HG03457 (cell line): ENCODE measurements at regions not wholly inside any gene's neighbourhood (a gene's known extent, or its start where the extent isn't known, plus 50 kb on each side); places are given as distances from the start of the nearest gene placed in this dataset.

Source experiments
- ATAC-seq: cut with Tn5 transposase; IDR thresholded peaks from one replicate; pipeline ENCODE4 v1.9.1; 2021; ENCODE audit warnings: moderate number of reproducible peaks; ENCODE audit not compliant: unreplicated experiment

DNA sequence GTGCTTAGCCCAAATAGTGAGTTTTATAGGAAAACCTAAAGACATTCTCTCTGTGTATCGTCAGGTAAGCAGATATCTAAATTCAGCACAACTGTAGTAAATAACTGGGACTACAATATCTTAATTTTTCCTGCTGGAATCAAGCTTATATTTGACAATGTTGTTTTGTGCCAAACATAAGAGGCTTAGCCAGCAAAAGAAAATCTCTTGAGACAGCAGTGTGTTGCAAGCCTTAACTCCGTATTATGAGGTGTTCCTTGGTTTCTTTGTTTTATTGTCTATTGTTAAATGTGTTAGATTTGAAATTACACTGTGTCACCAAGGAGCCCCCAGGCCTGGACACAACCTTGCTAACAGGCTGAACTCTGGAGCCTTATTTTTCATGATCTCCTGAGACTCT lies 1570.6 kb upstream of the GOT2 start:
- no peak for ATAC-seq

DNA sequence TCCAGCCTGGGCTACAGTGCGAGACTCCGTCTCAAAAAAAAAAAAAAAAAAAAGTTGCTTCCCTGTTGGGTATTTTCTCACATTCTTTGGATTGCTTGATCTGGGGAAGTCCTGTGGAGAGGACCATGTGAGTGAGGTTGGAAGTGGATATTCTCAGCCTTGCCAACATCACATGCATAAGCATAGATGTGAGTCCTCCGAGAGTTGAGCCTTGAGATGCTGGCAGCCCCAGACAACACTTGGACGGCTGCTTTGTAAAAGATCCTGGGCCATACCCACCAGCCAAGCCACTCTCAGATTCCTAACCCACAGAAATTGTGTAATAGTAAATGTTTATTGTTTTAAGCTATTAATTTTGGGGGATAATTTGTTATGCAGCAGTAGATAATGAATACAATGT lies 1570.0 kb upstream of the GOT2 start:
- no peak for ATAC-seq

DNA sequence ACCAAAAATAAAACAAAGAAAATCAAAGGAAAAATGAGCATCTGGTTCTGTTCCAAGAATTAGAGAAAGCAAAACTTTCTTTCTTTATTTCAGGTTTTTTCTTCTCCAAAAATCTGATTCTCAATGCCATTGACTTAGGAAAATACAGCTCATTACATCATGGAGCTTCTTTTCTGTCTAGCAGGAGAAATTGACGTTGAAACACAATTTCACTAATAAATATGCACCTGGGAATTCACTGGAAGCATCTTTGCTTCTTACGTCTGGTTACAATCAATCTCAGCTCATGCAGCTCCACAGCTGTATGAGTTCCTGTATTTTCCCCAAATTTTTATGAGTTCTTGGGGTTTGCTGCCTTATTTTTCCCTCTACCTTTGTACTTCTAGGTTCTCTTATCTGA lies 1568.6 kb upstream of the GOT2 start:
- no peak for ATAC-seq

DNA sequence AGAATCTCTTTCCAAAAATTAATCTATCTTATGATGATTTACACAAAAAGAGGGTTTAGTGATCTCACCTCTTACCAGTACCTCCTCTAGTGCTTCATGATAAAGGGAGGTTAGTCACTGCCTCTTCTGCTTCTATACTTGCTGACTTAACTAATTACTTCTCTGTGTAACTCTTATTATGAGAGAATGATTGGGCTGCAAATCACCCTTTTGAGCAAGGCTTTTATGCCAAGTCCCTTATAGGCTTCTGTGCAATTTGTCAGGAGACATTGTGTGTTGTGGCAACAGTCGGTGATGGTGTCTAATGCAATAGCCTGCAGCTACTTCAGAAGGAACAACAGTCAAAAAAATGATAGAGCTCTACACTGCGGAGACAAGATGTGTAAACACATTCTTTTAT lies 1568.1 kb upstream of the GOT2 start:
- ATAC-seq: no peak

DNA sequence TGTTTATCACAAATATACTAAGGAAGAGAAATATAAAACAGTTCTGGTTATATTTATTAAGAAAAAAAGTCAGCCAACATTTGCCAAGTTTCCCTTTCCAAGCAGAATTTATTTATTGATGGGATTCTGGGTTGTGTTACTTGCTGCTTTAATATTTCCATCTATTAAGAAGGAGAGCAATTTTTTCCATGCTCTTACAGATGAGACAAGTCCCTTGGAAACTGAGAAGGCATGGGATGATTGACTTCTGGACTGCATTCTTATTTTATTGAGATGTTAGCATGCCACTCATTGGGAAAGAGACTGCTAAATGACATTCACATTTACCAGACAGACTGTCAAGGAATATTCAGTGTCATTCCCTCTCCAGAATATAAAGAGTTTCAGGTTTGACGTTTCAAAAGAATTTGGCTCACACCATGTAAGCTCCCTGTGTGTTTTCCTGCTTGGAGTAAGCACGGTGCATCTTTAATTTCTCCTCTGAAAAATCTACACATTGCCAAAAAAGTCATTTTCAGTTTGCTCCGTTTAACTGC lies 1565.2 kb upstream of the GOT2 start:
- ATAC-seq: no peak

DNA sequence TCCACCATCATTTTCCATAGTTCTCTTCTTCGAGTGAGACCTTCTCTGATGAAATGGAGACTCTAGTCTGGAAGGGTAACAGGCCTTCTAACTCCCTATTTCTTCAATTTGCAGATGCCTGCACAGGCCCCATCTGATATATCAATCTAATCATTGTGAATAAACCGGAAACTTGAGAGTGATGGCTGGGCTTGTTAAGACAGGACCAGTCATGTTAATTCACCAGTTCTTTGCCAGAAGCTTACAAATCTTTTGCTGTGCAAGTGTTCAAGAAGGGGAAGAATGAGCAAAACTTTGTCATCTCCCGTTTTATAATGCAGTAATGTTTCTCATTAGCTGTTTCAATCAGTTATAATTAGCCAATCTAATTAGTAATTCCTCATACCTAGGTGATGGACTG lies 1561.3 kb upstream of the GOT2 start:
- ATAC-seq: no peak

DNA sequence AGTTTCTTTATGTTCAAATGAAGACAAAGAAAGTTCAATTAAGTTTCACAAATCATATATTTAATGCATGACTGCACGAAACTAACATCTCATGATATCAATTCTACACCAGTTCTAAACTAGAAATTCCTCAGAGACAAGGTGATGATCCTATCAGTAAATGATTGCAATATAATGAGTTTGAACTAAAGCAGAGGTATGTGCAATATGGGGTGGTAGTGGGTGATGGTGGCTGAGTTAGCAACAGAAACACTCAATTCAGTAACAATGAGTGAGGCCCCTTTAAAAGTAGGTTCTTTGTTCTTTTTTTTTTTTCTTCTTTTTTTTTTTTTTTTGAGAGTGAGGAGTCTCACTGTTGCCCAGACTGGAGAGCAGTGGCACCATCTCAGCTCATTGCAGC lies 1551.7 kb upstream of the GOT2 start:
- ATAC-seq: no peak

DNA sequence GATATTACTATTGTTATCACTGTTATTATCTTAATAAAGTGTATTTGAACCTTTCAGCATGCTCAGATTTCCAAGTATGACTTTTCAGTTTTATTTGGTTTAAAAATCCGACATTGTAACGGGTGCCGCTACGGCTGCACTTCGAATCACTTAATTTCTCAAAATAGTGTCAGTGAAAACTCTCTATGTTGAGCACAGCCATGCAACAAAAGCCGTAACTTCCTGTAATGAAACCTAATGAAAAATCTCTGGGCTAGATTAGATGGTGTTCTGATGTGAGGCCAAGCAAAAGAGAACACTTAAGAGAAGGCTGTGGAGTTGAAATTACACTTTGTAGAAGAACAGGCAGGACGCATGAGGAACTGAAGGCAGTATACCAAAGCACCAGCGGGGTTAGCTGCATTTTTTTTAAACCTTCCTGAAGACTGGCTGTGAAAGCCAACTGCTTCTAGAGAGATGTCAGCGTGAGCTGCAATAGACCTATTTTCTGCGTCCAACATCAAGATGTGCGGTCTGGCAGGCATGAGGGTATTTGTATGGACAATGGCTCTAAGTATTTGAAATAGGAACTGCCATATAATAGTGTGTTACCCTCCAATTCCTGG lies 1545.0 kb upstream of the GOT2 start:
- no peak for ATAC-seq

DNA sequence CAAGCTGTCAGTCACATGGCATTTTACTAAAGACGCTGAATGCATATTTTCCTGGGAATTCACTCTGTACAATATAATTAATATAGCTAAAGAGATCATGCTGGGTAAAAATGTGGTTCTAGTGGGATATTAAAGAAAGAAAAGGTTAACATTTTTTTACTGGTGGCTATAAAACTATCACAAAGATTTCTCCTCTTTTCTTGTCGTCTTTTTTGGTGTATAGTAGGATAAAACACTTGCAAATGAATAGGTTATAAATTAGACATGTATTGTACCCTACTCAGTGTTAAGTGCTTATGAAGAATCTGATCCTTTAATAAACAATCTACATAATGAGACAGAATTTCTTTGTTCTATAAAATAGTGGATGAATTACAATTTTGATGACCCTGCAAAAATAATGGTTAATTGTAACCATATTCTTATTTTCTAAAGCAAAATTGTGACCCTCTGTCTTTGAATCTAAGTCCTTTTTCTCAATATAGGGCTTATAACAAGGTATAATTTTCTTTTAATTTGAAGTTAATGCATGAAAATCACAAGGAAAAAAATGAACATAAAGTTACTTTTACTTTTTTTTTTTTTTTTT lies 1540.4 kb upstream of the GOT2 start:
- no peak for ATAC-seq

DNA sequence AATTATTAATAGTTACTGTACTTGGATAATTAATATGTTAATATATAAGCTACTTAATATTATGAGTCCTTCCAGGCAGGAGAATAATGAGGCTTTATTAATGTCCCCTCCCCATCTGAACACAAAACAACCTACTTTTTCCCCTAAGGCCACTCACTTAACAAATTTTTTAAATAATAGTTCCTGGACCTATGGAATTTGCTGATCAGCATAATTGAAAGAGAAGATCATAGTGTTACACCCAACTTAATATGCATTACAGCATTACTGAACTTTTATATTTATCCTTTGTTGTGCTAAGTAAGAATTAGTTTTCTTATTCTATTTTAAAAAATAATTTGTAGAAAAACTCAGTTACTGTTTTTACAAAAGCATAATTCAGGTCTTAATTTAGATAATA lies 1537.7 kb upstream of the GOT2 start:
- no peak for ATAC-seq

DNA sequence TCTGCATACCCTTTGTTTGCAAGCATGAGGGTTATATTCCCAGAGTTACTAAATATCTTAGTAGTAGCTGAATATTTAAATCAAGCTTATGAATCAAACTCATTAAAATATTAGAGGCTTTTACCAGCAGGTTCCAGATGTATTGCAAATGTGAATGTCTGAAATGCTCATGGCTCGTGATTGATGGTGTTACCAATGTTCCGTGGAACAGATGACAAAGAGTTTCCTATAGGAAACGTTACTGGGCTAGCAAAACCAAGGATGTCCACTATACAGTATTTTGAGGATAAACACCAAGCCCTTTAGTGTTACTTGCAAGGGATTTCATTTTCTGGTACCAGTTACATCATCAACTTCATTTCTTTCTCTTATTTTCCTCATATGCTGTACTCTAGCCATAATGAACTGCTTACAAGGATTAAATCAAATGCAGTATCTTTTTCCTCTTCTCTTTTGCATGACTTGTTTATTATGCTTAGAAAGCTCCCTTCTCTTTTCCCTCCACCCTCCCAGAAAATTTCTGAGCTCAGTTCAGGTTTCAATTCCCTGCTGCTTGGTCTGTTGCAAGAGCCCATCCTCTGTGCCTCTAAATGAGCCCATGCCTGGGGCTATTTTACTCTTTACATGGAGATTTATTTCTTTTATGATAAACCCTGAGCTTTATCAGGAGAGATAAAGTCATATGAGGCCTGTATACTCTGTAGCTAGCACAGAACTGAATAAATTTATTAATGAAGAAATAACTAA lies 1537.1 kb upstream of the GOT2 start:
- ATAC-seq: no peak

DNA sequence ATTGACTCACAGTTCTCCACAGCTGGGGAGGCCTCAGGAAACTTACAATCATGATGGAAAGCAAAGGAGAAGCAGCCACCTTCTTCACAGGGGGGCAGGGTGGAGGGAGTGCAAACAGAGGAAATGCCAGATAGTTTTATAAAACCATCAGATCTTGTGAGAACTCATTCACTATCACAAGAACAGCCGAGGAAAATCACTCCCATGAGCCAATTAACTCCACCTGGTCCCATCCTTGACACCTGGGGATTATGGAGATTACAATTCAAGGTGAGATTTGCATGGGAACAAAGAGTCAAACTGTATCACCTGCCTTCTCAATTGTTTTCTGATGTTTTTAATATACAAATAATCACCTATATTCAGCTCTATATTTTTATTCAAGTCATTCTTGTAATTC lies 1527.3 kb upstream of the GOT2 start:
- ATAC-seq: no peak

DNA sequence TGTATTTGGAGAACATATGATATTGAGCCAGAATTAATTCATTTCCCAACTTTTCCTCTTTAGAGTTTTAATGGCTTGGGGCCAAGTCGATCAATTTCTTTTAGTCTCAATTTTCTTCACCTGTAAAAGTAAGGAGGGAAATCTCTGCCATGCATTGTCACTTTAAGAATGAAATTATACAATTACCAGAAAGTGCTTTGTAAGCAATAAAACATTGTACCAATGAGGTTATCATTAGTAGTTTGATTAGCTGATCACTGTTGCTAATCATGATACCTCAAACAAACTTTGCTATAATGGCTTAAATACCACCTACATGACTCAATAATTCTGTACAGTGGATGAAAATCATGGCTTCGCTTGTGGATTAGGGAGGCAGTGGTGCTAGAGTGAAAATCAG lies 1525.8 kb upstream of the GOT2 start:
- no peak for ATAC-seq

DNA sequence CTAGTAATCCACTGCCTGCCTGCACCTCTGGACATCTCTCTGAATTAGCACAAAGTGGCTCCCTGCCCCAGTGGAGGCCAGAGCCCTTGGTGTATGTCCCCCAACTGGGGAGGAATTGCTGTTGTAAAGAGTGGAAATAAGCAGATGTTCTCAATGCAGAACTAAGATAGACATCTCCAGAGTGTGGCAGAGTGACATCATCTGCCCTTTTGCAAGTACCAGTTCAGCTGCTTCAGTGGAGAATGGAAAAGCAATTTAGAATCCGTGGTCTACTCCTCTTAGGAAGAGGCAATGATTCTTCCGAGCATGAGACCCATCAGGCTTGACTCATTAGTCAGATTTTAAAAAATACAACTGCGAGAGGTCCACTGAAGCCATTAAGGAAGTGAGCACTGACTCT lies 1512.0 kb upstream of the GOT2 start:
- ATAC-seq: no peak

DNA sequence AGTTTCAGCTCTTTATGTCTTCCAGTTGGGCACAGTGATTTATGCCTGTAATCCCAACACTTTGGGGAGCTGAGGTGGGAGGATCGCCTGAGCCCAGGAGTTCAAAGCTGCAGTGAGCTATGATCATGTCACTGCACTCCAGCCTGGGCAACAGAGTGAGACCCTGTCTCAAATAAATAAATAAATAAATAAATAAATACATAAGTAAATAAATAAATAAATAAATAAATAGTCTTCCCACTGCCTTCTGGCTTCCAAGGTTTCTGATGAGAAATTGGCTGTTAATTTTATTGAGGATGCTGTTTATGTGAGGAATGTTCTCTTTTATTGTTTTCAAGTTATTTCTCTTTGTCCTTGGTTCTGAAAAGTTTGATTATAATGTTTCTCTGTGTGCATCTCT lies 1507.6 kb upstream of the GOT2 start:
- no peak for ATAC-seq

DNA sequence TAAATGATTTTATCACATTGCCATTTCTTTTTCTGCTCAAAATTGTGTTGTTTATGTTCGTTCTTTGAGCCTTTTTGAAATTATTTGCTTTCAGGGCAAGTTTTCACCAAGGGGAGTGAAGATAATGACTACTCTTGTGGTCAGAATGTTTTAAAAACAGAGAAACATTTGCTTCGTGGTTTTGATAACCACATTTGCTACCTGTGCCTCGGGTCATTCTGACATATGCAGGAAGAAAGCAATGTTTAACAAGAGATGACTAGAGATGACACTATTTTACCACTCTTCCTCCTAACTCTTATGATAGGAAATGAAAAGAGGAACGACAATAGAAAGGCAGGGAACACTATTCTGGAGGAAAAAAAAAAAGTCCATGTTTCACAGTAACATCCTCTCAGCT lies 1496.5 kb upstream of the GOT2 start:
- no peak for ATAC-seq

DNA sequence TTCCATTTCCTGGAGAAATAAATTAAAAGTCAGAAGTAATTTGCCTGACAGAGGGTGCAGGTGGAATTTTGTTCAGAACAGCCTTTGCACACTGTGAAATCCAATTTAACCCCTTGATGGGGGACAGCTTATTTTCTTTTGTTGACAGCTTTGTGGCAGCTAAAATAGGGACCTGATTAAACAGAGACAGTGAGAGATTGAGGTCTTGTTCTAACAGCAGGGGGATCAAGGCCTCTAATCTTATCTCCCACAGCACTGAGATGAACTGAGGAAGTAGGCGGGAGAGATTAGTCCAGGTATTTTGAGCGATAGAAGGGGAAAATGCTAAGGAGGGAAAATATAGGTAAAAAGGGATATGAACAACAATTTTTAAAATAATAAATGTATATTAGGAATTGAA lies 1491.4 kb upstream of the GOT2 start:
- ATAC-seq: no peak

DNA sequence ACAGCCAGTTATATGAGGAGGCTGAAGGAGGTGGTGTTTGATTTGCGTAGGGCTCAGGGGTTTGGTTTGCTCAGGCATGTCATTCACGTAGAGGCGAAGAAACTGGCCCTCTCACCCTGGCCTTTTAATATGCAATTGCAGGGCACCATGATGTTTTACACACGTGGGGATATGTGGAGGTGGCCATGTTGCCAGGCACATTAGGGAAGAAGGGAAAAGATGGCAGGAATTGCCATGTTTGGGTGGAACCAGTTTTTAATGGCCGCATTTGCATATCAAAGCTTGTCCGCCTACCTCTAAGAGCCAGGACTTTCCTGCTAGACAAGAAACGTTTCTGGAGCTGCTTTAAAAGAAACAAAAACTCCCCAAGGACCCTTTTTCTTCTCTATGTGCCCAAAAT lies 1483.7 kb upstream of the GOT2 start:
- ATAC-seq: no peak

DNA sequence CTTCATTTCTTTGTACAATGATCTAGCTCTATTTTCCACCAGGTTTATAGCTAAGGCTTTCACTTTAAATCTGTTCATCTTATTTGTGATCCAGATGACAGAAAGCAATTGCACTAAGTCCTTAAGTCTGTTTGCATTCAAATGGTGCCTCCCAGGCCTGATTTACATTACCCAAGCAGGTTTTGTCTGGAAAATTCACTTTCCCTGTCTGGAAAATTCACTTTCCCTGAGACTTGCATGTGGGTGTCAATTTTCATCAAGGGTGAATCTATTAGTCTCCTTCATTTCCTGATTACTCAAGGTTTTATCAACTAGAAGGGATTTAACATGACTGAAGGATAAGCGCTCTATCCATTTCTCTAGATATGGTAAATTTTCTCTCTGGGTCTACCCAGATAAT lies 1480.2 kb upstream of the GOT2 start:
- no peak for ATAC-seq

DNA sequence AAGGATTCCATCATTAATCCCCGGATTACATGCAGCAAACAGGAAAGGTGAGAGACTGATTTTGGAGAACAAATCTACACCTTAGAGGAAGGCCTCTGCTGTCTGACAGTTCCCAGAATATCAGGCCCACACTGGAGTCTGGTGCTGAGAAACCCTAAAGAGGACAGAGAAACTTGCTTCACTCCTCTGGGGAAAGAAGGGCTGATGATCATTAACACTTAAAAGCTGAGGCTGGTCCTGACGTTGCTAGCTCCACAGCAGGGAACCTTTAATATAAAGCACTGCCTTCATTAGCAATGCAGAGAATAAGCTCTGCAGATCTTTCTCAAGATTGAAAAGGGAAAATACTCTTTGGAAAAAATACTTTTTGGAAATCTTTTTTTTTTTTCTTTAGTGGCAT lies 1472.4 kb upstream of the GOT2 start:
- ATAC-seq: no peak

DNA sequence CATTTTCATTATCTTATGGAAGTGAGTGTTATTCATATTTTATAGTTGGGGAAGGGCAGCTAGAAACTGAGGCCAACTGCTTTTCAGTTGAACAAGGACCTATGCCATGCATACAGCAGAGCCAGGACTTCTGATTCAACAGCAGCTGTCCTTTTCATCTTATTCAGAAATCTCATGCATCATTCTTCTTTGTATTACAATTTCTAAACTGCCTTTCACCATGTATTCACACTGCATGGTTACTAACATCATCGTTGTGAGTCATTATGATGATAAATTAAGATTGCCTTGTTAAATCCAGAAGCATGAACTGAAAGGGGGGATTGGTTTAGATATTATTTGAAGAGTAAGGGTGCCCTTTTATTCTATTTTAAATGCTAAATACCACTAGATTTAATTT lies 1470.1 kb upstream of the GOT2 start:
- ATAC-seq: no peak

DNA sequence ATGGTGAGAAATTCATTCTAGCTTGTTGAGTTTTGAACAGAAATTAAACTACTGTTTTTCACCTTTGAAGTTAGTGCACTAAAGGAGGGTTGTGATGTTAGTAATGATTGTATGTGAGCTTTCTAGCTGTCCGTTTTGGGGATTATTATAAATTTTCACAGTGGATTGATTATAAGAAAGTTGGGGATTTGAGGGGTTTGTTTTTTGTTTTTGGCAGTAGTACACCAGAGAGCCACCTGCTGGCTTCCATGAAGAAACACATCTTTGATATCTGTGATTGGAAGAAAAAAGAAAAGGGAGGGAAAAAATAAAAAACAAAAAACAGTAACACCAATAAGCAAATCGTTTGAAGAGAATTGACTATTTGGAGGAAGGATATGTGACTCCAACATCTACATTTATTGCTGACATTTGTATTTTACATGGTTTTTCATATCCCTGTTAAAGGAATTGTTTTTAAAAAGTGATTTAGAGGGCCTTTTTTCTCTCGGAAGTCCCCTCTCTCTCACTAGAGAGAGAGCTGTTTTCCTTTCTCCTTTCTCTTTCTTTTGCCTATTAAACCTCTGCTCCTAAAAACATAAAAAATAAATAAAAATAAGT lies 1469.5 kb upstream of the GOT2 start:
- no peak for ATAC-seq
